GM12878 (cell line): ENCODE measurements at regions not wholly inside any gene's neighbourhood (a gene's known extent, or its start where the extent isn't known, plus 50 kb on each side); places are given as distances from the start of the nearest gene placed in this dataset.

ENCODE experiments used
- ATAC-seq: fragments of 200-7000 bp; cut with Tn5 transposase; 3 replicates; pipeline ENCODE4 v1.9.1; 2020; ENCODE audit warnings: mild to moderate bottlenecking, moderate library complexity
- BruUV-seq: library from RNA; stranded (reverse); fragments of 400-500 nt; replicated peaks from 2 replicates; lab custom pipeline; 2021; lab: Mats Ljungman, UMichigan
- CTCF ChIA-PET: fragments of 300-600 bp; sonication (Branson Sonifier 250); formaldehyde crosslinking; extraction: SDS; loops from one replicate; lab custom pipeline; 2021; ENCODE audit warnings: inconsistent platforms; lab: Yijun Ruan, JAX
- POLR2A ChIA-PET: fragments of 350-600 bp; formaldehyde crosslinking; extraction: SDS; loops from one replicate; lab custom pipeline; 2021; ENCODE audit warnings: inconsistent platforms; lab: Charles Lee
- RAD21 ChIA-PET: fragments of 300-600 bp; sonication (Branson Sonifier 250); formaldehyde crosslinking; loops from one replicate; lab custom pipeline; 2023; ENCODE audit warnings: antibody characterized with exemption; ENCODE audit not compliant: unreplicated experiment; lab: Charles Lee
- SMC1A ChIA-PET: fragments of 300-600 bp; sonication (Branson Sonifier 250); formaldehyde crosslinking; loops from one replicate; lab custom pipeline; 2023; ENCODE audit not compliant: unreplicated experiment, uncharacterized antibody; lab: Charles Lee
- DNase-seq: peaks from one replicate; pipeline ENCODE4 v3.0.0-alpha.2; 2011; ENCODE audit warnings: low read depth, low spot score
- FAIRE-seq: peaks from 3 replicates; lab custom pipeline; 2011; peaks lifted over from hg19 to GRCh38; lab: Jason Lieb, UNC
- H2AFZ ChIP-seq: 2 replicates; pipeline ENCODE4 v1.6.0; 2011; ENCODE audit warnings: low read depth, low read length, control low read depth; ENCODE audit not compliant: control insufficient read depth
- H3K27ac ChIP-seq: 2 replicates; pipeline ENCODE4 v1.5.1; 2011; ENCODE audit warnings: control low read depth; ENCODE audit not compliant: control insufficient read depth, insufficient read depth
- H3K27me3 ChIP-seq, 2 experiments: replicated peaks in 1 of 2; 2 replicates each; pipeline versions ENCODE4 v1.6.0 to v1.6.1; 2011; ENCODE audit warnings: low read length in 1 of 2; ENCODE audit not compliant: control insufficient read depth in 2 of 2, insufficient read depth in 2 of 2
- H3K36me3 ChIP-seq, 2 experiments: 2 replicates each; pipeline ENCODE4 v1.5.1; 2011; ENCODE audit warnings: low read length in 1 of 2; ENCODE audit not compliant: control insufficient read depth in 2 of 2, insufficient read depth in 2 of 2
- H3K4me1 ChIP-seq: 2 replicates; pipeline ENCODE4 v1.6.1; 2011; ENCODE audit warnings: mild to moderate bottlenecking, low read length, moderate library complexity, mixed read lengths; ENCODE audit not compliant: control insufficient read depth, insufficient read depth
- H3K4me2 ChIP-seq: 2 replicates; pipeline ENCODE4 v1.6.0; 2011; ENCODE audit warnings: control low read depth; ENCODE audit not compliant: control insufficient read depth, insufficient read depth
- H3K4me3 ChIP-seq: fragments of 200-600 bp; sonication (generic); 2 replicates; pipeline ENCODE4 v1.5.1; 2016
- H3K79me2 ChIP-seq: 2 replicates; pipeline ENCODE4 v1.6.0; 2011; ENCODE audit warnings: low read length; ENCODE audit not compliant: control insufficient read depth, insufficient read depth
- H3K9ac ChIP-seq: 2 replicates; pipeline ENCODE4 v1.8.0; 2011; ENCODE audit warnings: low read length, control low read depth, mixed read lengths; ENCODE audit not compliant: control insufficient read depth, insufficient read depth
- H3K9me3 ChIP-seq: replicated peaks from 3 replicates; pipeline ENCODE4 v1.5.1; 2011; ENCODE audit warnings: mild to moderate bottlenecking, low read length; ENCODE audit not compliant: control insufficient read depth, insufficient read depth
- H4K20me1 ChIP-seq: 2 replicates; pipeline ENCODE4 v1.6.0; 2011; ENCODE audit not compliant: control insufficient read depth, insufficient read depth
- ATF2 ChIP-seq: IDR thresholded peaks from 2 replicates; pipeline ENCODE4 v1.6.1; 2012; ENCODE audit warnings: low read length, inconsistent platforms
- BMI1 ChIP-seq: fragments of 450-650 bp; IDR thresholded peaks from 2 replicates; pipeline ENCODE4 v1.6.1; 2016; ENCODE audit warnings: mild to moderate bottlenecking, moderate library complexity, borderline replicate concordance
- DPF2 ChIP-seq: fragments of 450-650 bp; IDR thresholded peaks from 2 replicates; pipeline ENCODE4 v1.6.1; 2017; ENCODE audit warnings: mild to moderate bottlenecking
- FOXM1 ChIP-seq: IDR thresholded peaks from 2 replicates; pipeline ENCODE4 v1.6.1; 2012; ENCODE audit warnings: low read depth, mild to moderate bottlenecking, inconsistent platforms, low read length, moderate library complexity
- GABPA ChIP-seq: IDR thresholded peaks from 2 replicates; pipeline ENCODE4 v1.6.1; 2014; ENCODE audit warnings: antibody characterized with exemption, low read depth, mild to moderate bottlenecking, inconsistent platforms
- KAT2A ChIP-seq: conservative IDR thresholded peaks from 2 replicates; pipeline ENCODE4 v1.6.1; 2011; ENCODE audit warnings: low read depth, low read length; ENCODE audit not compliant: control insufficient read depth
- NBN ChIP-seq: fragments of 450-650 bp; IDR thresholded peaks from 2 replicates; pipeline ENCODE4 v1.6.1; 2016
- NFYB ChIP-seq: IDR thresholded peaks from 2 replicates; pipeline ENCODE4 v1.6.1; 2011; ENCODE audit warnings: low read depth, mild to moderate bottlenecking, low read length, improper control_type of control experiment, moderate library complexity; ENCODE audit not compliant: insufficient read depth
- RELB ChIP-seq: fragments of 450-650 bp; IDR thresholded peaks from 2 replicates; pipeline ENCODE4 v1.6.1; 2017; ENCODE audit warnings: low read depth, mild to moderate bottlenecking, moderate library complexity
- RFX5 ChIP-seq: IDR thresholded peaks from 2 replicates; pipeline ENCODE4 v1.6.1; 2011; ENCODE audit warnings: low read depth, low read length, improper control_type of control experiment
- SIN3A ChIP-seq: IDR thresholded peaks from 2 replicates; pipeline ENCODE4 v1.6.1; 2012; ENCODE audit warnings: low read depth, low read length, improper control_type of control experiment
- SMARCA5 ChIP-seq: fragments of 450-650 bp; IDR thresholded peaks from 2 replicates; pipeline ENCODE4 v1.6.1; 2017; ENCODE audit warnings: mild to moderate bottlenecking
- ZNF207 ChIP-seq: fragments of 450-650 bp; IDR thresholded peaks from 2 replicates; pipeline ENCODE4 v1.6.1; 2014; ENCODE audit warnings: antibody characterized with exemption, mild to moderate bottlenecking, borderline replicate concordance
- ZNF217 ChIP-seq: fragments of 450-650 bp; IDR thresholded peaks from 2 replicates; pipeline ENCODE4 v1.6.1; 2017; ENCODE audit warnings: antibody characterized with exemption, mild to moderate bottlenecking
- ZZZ3 ChIP-seq: IDR thresholded peaks from 2 replicates; pipeline ENCODE4 v1.6.1; 2011; ENCODE audit warnings: low read depth; ENCODE audit not compliant: control insufficient read depth, insufficient read length
- WGBS: methylation state at CpG from one replicate; pipeline ENCODE4 v1.1.6; 2016; ENCODE audit warnings: low lambda C conversion rate; ENCODE audit not compliant: insufficient replicate concordance, insufficient coverage; ENCODE audit errors: missing lambda C conversion rate; 5-methylcytosine and 5-hydroxymethylcytosine counted together
- in situ Hi-C: fragments of 300-500 bp; cut with MboI; formaldehyde crosslinking; loops from 9 replicates; pipeline ENCODE4 v1.14.3; 2018; ENCODE audit warnings: mixed read lengths
- intact Hi-C: fragments of 100-400 bp; cut with micrococcal nuclease; formaldehyde crosslinking; loops from one replicate; pipeline ENCODE4 v1.14.2; 2022; ENCODE audit not compliant: unreplicated experiment
- TF ChIP-seq, protein P1 (sequence below): fragments of 450-650 bp; IDR thresholded peaks from 2 replicates; pipeline ENCODE4 v1.6.1; 2018; ENCODE audit warnings: borderline replicate concordance, mild to moderate bottlenecking; ENCODE audit not compliant: partially characterized antibody
- TF ChIP-seq, protein P2 (sequence below): fragments of 450-650 bp; formaldehyde crosslinking; IDR thresholded peaks from 2 replicates; pipeline ENCODE4 v1.4.0; 2020; ENCODE audit warnings: mild to moderate bottlenecking, moderate library complexity

GRCh38 chr9:107086460-107086859, 196.6 kb upstream of the RAD23B start:
- intact Hi-C loops, result no loop called here
- SMC1A ChIA-PET, result interaction anchor here (1.3 kb wide), 1 partner anchor 86 kb away, joined by 4 read pairs; no protein-coding TSS in a partner anchor
- in situ Hi-C loops, result no loop called here
- FAIRE-seq (no peak), DNase-seq (no peak), ATAC-seq (no peak)
- RAD21 ChIA-PET, result no interaction called here
- CTCF ChIA-PET, result interaction anchor here (1.0 to 1.2 kb wide), 2 partner anchors 37 to 1205 kb away, joined by 3 read pairs; no protein-coding TSS in a partner anchor
- no peaks in the 10 kb centered on the region; the same call in 2 of the 3 replicates for H3K9me3 ChIP-seq
- H2AFZ ChIP-seq, result no peak overlapping the region
- no TSS peak for BruUV-seq
- no peaks in the 10 kb centered on the region for H3K36me3 ChIP-seq
- 13% methylated on average over 2 of the region's 2 CpGs for WGBS
- no peaks in the 10 kb centered on the region for H3K27me3 ChIP-seq
- no peaks in the 10 kb centered on the region for H4K20me1 ChIP-seq
- POLR2A ChIA-PET, result no interaction called here
- H3K4me2 ChIP-seq, result no peak overlapping the region
- H3K4me1 ChIP-seq, result no peaks in the 10 kb centered on the region
- H3K27ac ChIP-seq, result no peak overlapping the region
- no peaks in the 10 kb centered on the region for H3K79me2 ChIP-seq
- no peak overlapping the region for H3K4me3 ChIP-seq
- H3K9ac ChIP-seq, result no peak overlapping the region
- TF ChIP-seq RFX5 (no peak), FOXM1 (no peak), GABPA (no peak), NBN (no peak), RELB (no peak), BMI1 (no peak), ZZZ3 (no peak), ZNF217 (no peak), SIN3A (no peak), DPF2 (no peak), KAT2A (no peak), ATF2 (no peak), SMARCA5 (no peak), ZNF207 (no peak), NFYB (no peak)
- TF ChIP-seq, protein P1, sequence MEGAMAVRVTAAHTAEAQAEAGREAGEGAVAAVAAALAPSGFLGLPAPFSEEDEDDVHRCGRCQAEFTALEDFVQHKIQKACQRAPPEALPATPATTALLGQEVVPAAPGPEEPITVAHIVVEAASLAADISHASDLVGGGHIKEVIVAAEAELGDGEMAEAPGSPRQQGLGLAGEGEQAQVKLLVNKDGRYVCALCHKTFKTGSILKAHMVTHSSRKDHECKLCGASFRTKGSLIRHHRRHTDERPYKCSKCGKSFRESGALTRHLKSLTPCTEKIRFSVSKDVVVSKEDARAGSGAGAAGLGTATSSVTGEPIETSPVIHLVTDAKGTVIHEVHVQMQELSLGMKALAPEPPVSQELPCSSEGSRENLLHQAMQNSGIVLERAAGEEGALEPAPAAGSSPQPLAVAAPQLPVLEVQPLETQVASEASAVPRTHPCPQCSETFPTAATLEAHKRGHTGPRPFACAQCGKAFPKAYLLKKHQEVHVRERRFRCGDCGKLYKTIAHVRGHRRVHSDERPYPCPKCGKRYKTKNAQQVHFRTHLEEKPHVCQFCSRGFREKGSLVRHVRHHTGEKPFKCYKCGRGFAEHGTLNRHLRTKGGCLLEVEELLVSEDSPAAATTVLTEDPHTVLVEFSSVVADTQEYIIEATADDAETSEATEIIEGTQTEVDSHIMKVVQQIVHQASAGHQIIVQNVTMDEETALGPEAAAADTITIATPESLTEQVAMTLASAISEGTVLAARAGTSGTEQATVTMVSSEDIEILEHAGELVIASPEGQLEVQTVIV, result no peak
- TF ChIP-seq, protein P2, sequence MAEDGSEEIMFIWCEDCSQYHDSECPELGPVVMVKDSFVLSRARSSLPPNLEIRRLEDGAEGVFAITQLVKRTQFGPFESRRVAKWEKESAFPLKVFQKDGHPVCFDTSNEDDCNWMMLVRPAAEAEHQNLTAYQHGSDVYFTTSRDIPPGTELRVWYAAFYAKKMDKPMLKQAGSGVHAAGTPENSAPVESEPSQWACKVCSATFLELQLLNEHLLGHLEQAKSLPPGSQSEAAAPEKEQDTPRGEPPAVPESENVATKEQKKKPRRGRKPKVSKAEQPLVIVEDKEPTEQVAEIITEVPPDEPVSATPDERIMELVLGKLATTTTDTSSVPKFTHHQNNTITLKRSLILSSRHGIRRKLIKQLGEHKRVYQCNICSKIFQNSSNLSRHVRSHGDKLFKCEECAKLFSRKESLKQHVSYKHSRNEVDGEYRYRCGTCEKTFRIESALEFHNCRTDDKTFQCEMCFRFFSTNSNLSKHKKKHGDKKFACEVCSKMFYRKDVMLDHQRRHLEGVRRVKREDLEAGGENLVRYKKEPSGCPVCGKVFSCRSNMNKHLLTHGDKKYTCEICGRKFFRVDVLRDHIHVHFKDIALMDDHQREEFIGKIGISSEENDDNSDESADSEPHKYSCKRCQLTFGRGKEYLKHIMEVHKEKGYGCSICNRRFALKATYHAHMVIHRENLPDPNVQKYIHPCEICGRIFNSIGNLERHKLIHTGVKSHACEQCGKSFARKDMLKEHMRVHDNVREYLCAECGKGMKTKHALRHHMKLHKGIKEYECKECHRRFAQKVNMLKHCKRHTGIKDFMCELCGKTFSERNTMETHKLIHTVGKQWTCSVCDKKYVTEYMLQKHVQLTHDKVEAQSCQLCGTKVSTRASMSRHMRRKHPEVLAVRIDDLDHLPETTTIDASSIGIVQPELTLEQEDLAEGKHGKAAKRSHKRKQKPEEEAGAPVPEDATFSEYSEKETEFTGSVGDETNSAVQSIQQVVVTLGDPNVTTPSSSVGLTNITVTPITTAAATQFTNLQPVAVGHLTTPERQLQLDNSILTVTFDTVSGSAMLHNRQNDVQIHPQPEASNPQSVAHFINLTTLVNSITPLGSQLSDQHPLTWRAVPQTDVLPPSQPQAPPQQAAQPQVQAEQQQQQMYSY, result no peak
